Neuronal stem cell (in vitro differentiated cells): ENCODE measurements at regions not wholly inside any gene's neighbourhood (a gene's known extent, or its start where the extent isn't known, plus 50 kb on each side); places are given as distances from the start of the nearest gene placed in this dataset.

Experiments
- DNase-seq: peaks from one replicate; pipeline ENCODE4 v3.0.0-alpha.2; 2013; ENCODE audit warnings: low spot score
- H2AFZ ChIP-seq: one replicate; pipeline ENCODE4 v1.6.1; 2013; ENCODE audit warnings: mild to moderate bottlenecking, low read length, inconsistent platforms
- H2AK5ac ChIP-seq: 2 replicates; pipeline ENCODE4 v1.6.1; 2013; ENCODE audit warnings: low read depth, mild to moderate bottlenecking, inconsistent platforms, low read length, moderate library complexity, mixed read lengths
- H2BK120ac ChIP-seq: 2 replicates; pipeline ENCODE4 v1.6.1; 2013; ENCODE audit warnings: low read depth, mild to moderate bottlenecking, inconsistent platforms, low read length, moderate library complexity, mixed read lengths
- H2BK12ac ChIP-seq: one replicate; pipeline ENCODE4 v1.6.1; 2013; ENCODE audit warnings: low read length, inconsistent platforms
- H2BK15ac ChIP-seq: 2 replicates; pipeline ENCODE4 v1.6.1; 2013; ENCODE audit warnings: mild to moderate bottlenecking, low read length, inconsistent platforms, mixed read lengths
- H2BK5ac ChIP-seq: one replicate; pipeline ENCODE4 v1.6.1; 2013; ENCODE audit warnings: inconsistent platforms, mild to moderate bottlenecking, low read length, moderate library complexity
- H3K14ac ChIP-seq: one replicate; pipeline ENCODE4 v1.6.1; 2013; ENCODE audit warnings: low read length, inconsistent platforms
- H3K18ac ChIP-seq: 2 replicates; pipeline ENCODE4 v1.6.1; 2013; ENCODE audit warnings: low read length, inconsistent platforms
- H3K23ac ChIP-seq: 2 replicates; pipeline ENCODE4 v1.6.1; 2013; ENCODE audit warnings: low read depth, mild to moderate bottlenecking, mixed read lengths, low read length, inconsistent platforms; ENCODE audit not compliant: poor library complexity
- H3K27ac ChIP-seq: replicated peaks from 3 replicates; pipeline ENCODE4 v1.5.1; 2013; ENCODE audit warnings: low read length, inconsistent platforms
- H3K27me3 ChIP-seq, 3 experiments: 2 replicates each; pipeline ENCODE4 v1.6.1; 2013; ENCODE audit warnings: low read length in 3 of 3, mild to moderate bottlenecking in 2 of 3, inconsistent platforms in 1 of 3, low read depth in 1 of 3, mixed read lengths in 1 of 3, moderate library complexity in 1 of 3; ENCODE audit not compliant: control insufficient read depth in 3 of 3, insufficient read depth in 3 of 3
- H3K36me3 ChIP-seq, 2 donors: replicated peaks in 1 of 2; 2 replicates each; pipeline ENCODE4 v1.6.1; 2013; ENCODE audit warnings: low read length in 2 of 2; ENCODE audit not compliant: control insufficient read depth in 2 of 2, insufficient read depth in 2 of 2
- H3K4ac ChIP-seq: 2 replicates; pipeline ENCODE4 v1.6.1; 2013; ENCODE audit warnings: inconsistent platforms, mild to moderate bottlenecking, low read length, moderate library complexity
- H3K4me1 ChIP-seq, 2 donors: 1 replicate in 1 of 2; 2 replicates in 1 of 2; pipeline ENCODE4 v1.6.1; 2013; ENCODE audit warnings: low read length in 2 of 2, low read depth in 1 of 2; ENCODE audit not compliant: control insufficient read depth in 2 of 2, insufficient read depth in 1 of 2
- H3K4me2 ChIP-seq: one replicate; pipeline ENCODE4 v1.6.1; 2013; ENCODE audit warnings: mild to moderate bottlenecking, low read length, inconsistent platforms; ENCODE audit not compliant: insufficient read depth, poor library complexity, severe bottlenecking
- H3K4me3 ChIP-seq, 2 donors: 2 replicates each; pipeline ENCODE4 v1.5.1; 2013; ENCODE audit warnings: low read length in 2 of 2, mild to moderate bottlenecking in 2 of 2, inconsistent platforms in 1 of 2, moderate library complexity in 1 of 2
- H3K79me1 ChIP-seq: one replicate; pipeline ENCODE4 v1.6.1; 2013; ENCODE audit warnings: low read depth, mild to moderate bottlenecking, inconsistent platforms, low read length, moderate library complexity
- H3K9ac ChIP-seq: one replicate; pipeline ENCODE4 v1.6.1; 2013; ENCODE audit warnings: mild to moderate bottlenecking, low read depth, low read length, inconsistent platforms; ENCODE audit not compliant: poor library complexity
- H3K9me3 ChIP-seq, 2 donors: replicated peaks in 1 of 2; 2 replicates each; pipeline versions ENCODE3 to v1.6.1; 2013; ENCODE audit warnings: low read length in 2 of 2, mild to moderate bottlenecking in 2 of 2, inconsistent platforms in 1 of 2, low read depth in 1 of 2, mixed read lengths in 1 of 2, moderate library complexity in 1 of 2; ENCODE audit not compliant: control insufficient read depth in 2 of 2, insufficient read depth in 1 of 2
- H4K8ac ChIP-seq: one replicate; pipeline ENCODE4 v1.6.1; 2013; ENCODE audit warnings: low read depth, mild to moderate bottlenecking, inconsistent platforms, low read length, moderate library complexity
- H4K91ac ChIP-seq: one replicate; pipeline ENCODE4 v1.6.1; 2013; ENCODE audit warnings: low read length, low read depth, mild to moderate bottlenecking, inconsistent platforms; ENCODE audit not compliant: poor library complexity
- WGBS, 2 donors: extraction: QIAGEN DNeasy Blood & Tissue Kit; methylation state at CpG; one replicate each; pipeline ENCODE4 v1.1.7; 2013; ENCODE audit warnings: missing lambda C conversion rate in 2 of 2, mixed read lengths in 1 of 2; ENCODE audit not compliant: insufficient read length in 2 of 2, insufficient replicate concordance in 1 of 2; ENCODE audit errors: extremely low coverage in 2 of 2; 5-methylcytosine and 5-hydroxymethylcytosine counted together

DNA sequence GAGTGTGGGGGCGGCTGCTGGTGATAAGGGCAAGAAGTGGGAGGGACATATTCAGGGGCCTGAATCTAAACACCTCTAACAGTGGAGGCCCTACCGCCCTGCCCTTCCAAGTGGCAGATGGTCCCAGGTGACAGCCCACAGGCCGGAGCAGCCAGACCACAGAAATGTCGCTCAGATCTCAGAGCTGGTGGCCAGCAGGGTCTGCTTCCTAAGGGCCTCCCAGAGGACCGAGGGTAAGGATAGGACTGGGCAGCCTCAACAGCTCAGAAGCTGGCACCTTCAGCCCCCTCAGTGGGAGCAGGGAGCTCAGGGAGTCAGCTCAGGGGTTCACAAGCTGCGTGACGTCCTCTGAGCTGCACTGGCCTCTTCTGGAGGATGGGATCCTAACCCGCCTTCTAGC, 201.8 kb upstream of the ZC3H12A start:
- H3K14ac ChIP-seq, result no peak overlapping the region
- no CpG with 5 or more reads among the region's 8 CpGs for WGBS, 2 donors
- H3K18ac ChIP-seq, result no peak overlapping the region

DNA sequence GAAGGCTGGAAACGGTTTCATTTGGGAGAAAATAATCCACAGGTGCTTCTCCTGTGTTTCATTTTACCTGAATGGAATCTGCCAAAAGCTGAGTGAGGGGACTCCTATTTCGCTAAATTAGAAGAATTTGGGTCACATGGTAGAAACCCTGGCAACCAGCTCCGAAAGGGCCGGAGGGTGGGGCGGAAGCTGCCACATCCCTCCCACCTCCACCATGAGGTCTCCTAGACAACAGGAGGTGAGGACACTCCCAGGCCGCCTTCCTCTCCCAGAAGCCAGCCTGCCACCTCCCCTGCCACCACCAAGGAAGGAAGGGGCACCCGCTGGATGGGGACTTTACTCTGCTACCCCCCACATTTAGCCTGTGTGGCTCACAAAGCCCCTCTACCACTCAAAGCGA, 199.9 kb upstream of the ZC3H12A start:
- Histone ChIP-seq H2AK5ac (no peak overlapping the region), H3K4me2 (no peak overlapping the region), H2BK120ac (no peak overlapping the region), H3K27me3 (no peaks in the 10 kb centered on the region), H4K8ac (no peak overlapping the region), H3K9me3 (no peaks in the 10 kb centered on the region), H3K79me1 (no peaks in the 10 kb centered on the region), H2BK5ac (no peak overlapping the region), H3K4me3 (no peak overlapping the region), H3K14ac (no peak overlapping the region), H3K4ac (no peak overlapping the region), H3K18ac (no peak overlapping the region), H3K36me3 (no peaks in the 10 kb centered on the region), H2BK12ac (no peak overlapping the region), H3K9ac (no peak overlapping the region), H3K4me1 (peaks cover 0 to 14% of the 10 kb centered on the region in 2 donors), H3K23ac (no peak overlapping the region), H2BK15ac (no peak overlapping the region), H2AFZ (no peak overlapping the region), H4K91ac (no peak overlapping the region), H3K27ac (no peak overlapping the region)
- WGBS, 2 donors, result no CpG with 5 or more reads among the region's 8 CpGs
- DNase-seq, result no peak

More for the DNA sequence above, 201.8 kb upstream of the ZC3H12A start:
- H3K27ac ChIP-seq, result no peak overlapping the region
- no peak overlapping the region for H2BK12ac ChIP-seq
- no peak overlapping the region for H2AFZ ChIP-seq
- H3K79me1 ChIP-seq, result no peaks in the 10 kb centered on the region
- H2BK5ac ChIP-seq, result no peak overlapping the region
- H3K36me3 ChIP-seq, result no peaks in the 10 kb centered on the region
- no peak overlapping the region for H2BK15ac ChIP-seq
- no peak for DNase-seq
- H2AK5ac ChIP-seq, result peak overlapping the region; percentile 44
- no peak overlapping the region for H3K23ac ChIP-seq
- no peak overlapping the region for H3K4me3 ChIP-seq
- H3K4me1 ChIP-seq, result peaks cover 0 to 16% of the 10 kb centered on the region in 2 donors
- H3K9me3 ChIP-seq, result no peaks in the 10 kb centered on the region
- H4K8ac ChIP-seq, result no peak overlapping the region
- no peak overlapping the region for H2BK120ac ChIP-seq
- H3K4ac ChIP-seq, result no peak overlapping the region
- no peak overlapping the region for H3K9ac ChIP-seq
- no peak overlapping the region for H3K4me2 ChIP-seq
- no peak overlapping the region for H4K91ac ChIP-seq
- H3K27me3 ChIP-seq, result no peaks in the 10 kb centered on the region

DNA sequence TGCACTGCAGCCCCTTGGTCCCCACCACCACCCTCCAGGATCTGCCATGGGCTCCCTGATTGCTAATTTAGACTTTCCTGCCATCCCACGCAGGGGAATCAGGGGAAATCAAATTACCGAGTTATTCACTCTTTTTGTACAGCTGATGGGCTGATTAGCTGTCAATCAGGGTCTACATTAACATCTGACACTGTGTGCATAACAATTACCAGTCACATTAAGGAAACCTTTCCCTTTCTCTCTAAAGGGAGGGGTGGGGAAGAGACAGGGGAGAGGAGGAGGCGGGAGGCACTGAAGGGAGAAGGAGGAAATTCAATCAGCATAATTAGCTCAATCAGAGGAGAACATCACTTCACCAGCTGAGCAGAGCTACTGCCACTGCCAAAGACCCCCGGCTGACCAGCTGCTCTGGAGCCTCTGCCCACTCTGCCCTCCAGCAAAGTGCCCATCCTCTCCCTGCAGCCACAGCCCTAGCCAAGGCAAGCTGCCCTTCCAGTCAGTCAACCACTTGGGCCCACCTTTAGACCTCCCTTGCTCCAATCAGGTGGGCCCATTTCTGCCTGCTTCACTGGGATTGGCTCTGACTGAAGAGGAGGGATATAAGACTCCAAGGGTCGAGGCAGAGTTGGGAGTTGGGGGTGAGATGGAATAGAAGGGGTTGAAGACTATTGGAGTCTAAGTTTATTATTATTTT, 199.3 kb upstream of the ZC3H12A start:
- H3K9me3 ChIP-seq, result no peaks in the 10 kb centered on the region
- no peaks in the 10 kb centered on the region for H3K27me3 ChIP-seq
- H3K18ac ChIP-seq, result peak overlapping the region; percentile 69
- no peak for DNase-seq
- no peaks in the 10 kb centered on the region for H3K79me1 ChIP-seq
- no peak overlapping the region for H3K27ac ChIP-seq
- H4K91ac ChIP-seq, result no peak overlapping the region
- H2BK120ac ChIP-seq, result no peak overlapping the region
- H3K23ac ChIP-seq, result no peak overlapping the region
- no CpG with 5 or more reads among the region's 5 CpGs for WGBS, 2 donors
- no peak overlapping the region for H3K4me3 ChIP-seq
- no peak overlapping the region for H3K4ac ChIP-seq
- no peak overlapping the region for H3K9ac ChIP-seq
- no peaks in the 10 kb centered on the region for H3K36me3 ChIP-seq
- H4K8ac ChIP-seq, result no peak overlapping the region
- H3K4me1 ChIP-seq, result peaks cover 0 to 13% of the 10 kb centered on the region in 2 donors
- H2BK12ac ChIP-seq, result no peak overlapping the region
- no peak overlapping the region for H2BK5ac ChIP-seq
- no peak overlapping the region for H2AK5ac ChIP-seq
- no peak overlapping the region for H3K14ac ChIP-seq
- no peak overlapping the region for H3K4me2 ChIP-seq
- H2AFZ ChIP-seq, result no peak overlapping the region
- H2BK15ac ChIP-seq, result no peak overlapping the region

DNA sequence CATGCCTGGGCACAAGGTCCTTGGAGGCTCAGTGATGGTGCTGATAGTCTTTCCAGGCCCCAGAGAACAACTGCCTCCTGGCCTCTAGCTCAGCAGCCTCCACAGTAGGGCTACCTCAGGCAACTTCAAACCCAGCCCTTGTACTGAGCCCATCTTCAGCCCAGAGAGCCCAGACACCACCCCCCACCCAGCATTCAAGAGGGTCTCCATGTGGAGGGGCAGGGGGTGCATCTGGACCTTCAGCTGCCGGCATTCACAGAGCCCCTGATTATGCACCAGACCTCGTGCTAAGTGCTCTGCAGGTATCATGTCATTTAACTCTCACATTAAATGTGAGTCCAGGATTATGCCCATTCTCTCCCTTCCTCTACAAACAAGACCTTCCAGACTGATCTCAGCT, 197.0 kb upstream of the ZC3H12A start:
- H3K4me1 ChIP-seq, result peaks cover 0 to 12% of the 10 kb centered on the region in 2 donors
- WGBS, 2 donors, result no CpG with 5 or more reads among the region's 2 CpGs
- no peaks in the 10 kb centered on the region for H3K27me3 ChIP-seq

More for the DNA sequence above, 197.0 kb upstream of the ZC3H12A start:
- H2BK12ac ChIP-seq, result no peak overlapping the region
- H4K8ac ChIP-seq, result no peak overlapping the region
- no peak overlapping the region for H3K4me2 ChIP-seq
- no peak overlapping the region for H2BK5ac ChIP-seq
- H3K27ac ChIP-seq, result no peak overlapping the region
- H3K18ac ChIP-seq, result peak overlapping the region; percentile 46
- H3K79me1 ChIP-seq, result no peaks in the 10 kb centered on the region
- no peak overlapping the region for H4K91ac ChIP-seq
- no peak overlapping the region for H2BK15ac ChIP-seq
- H3K4me3 ChIP-seq, result no peak overlapping the region
- no peak overlapping the region for H3K23ac ChIP-seq
- no peak overlapping the region for H3K9ac ChIP-seq
- H2AFZ ChIP-seq, result no peak overlapping the region
- H3K36me3 ChIP-seq, result no peaks in the 10 kb centered on the region
- H3K9me3 ChIP-seq, result peaks cover 0 to 4% of the 10 kb centered on the region in 2 donors
- H2AK5ac ChIP-seq, result peak overlapping the region; percentile 42
- H2BK120ac ChIP-seq, result no peak overlapping the region
- no peak overlapping the region for H3K4ac ChIP-seq
- DNase-seq, result no peak
- no peak overlapping the region for H3K14ac ChIP-seq
